ENCODE measurements at regions not wholly inside any gene's neighbourhood (a gene's known extent, or its start where the extent isn't known, plus 50 kb on each side); places are given as distances from the start of the nearest gene placed in this dataset.
A peak's percentile ranks its signal among the peaks of the same experiment; 100 is the strongest.

DNA sequence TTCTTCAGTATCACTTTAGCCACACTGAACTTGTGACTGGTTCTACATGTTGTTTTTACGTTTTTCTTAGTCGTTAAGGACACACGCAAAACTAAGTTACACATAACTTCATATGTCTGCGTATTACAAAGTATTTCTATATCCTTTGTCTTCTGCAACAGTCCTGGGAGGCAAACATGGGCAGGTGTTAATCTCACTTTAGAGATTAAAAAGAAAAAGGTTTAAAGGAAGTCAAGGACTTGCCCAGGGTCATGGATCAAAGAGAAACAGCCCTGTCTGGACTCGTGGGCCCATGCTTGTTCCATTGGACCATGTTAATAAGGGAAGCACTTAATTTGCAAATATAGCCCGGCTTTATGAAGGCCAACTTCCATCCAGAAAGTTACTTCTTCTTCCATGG lies 98.6 kb upstream of the LPP start:
- no peak overlapping the region for H3K4me3 ChIP-seq (ENCODE audit: low read depth, low read length)
- TF ChIP-seq, protein P1, sequence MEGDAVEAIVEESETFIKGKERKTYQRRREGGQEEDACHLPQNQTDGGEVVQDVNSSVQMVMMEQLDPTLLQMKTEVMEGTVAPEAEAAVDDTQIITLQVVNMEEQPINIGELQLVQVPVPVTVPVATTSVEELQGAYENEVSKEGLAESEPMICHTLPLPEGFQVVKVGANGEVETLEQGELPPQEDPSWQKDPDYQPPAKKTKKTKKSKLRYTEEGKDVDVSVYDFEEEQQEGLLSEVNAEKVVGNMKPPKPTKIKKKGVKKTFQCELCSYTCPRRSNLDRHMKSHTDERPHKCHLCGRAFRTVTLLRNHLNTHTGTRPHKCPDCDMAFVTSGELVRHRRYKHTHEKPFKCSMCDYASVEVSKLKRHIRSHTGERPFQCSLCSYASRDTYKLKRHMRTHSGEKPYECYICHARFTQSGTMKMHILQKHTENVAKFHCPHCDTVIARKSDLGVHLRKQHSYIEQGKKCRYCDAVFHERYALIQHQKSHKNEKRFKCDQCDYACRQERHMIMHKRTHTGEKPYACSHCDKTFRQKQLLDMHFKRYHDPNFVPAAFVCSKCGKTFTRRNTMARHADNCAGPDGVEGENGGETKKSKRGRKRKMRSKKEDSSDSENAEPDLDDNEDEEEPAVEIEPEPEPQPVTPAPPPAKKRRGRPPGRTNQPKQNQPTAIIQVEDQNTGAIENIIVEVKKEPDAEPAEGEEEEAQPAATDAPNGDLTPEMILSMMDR (IDR thresholded peaks at IDR 0.05; ENCODE audit: low read depth, low read length, missing control alignments) = no peak
- in situ Hi-C loops (cut with HindIII; ENCODE audit: low sequenced_read_pairs) = no loop called here
- DNase-seq (ENCODE audit: low read depth) = no peak

GRCh38 chr3:188057124-188057523 lies 96.8 kb upstream of the LPP start:
- TF ChIP-seq, protein P1 (IDR thresholded peaks at IDR 0.05; ENCODE audit: low read depth, low read length, missing control alignments) = no peak
- DNase-seq (ENCODE audit: low read depth) = no peak
- in situ Hi-C loops (cut with HindIII; ENCODE audit: low sequenced_read_pairs) = no loop called here
- H3K4me3 ChIP-seq (ENCODE audit: low read depth, low read length) = no peak overlapping the region

DNA sequence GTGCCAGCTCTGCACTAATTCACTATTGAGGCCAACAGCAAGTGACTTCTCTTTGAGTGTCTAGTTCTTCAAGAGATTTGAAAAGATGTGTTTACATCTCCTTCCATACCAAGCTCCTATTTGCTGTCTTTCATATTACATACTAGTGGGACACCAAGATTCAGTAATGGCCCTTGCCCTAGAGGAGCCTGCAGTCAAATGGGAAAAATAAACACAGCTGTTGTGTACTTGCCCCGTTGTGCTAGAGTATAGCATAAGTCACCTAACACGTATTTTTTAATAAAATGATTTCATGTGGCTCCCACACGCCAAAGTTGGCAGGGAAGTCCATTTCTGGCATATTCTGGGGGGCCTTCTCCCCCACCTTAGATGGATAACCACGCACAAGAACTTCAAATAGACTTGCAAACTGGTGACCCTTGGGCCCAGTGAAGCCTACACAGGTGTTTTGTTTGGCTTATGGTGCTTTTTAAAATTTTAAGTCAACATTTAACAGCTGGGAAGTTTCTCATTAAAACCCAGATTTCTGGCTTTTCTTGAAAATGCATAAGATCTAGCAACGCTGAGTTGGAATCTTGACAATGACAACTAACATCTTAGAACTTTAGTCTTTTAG lies 95.3 kb upstream of the LPP start:
- TF ChIP-seq, protein P1 (IDR thresholded peaks at IDR 0.05; ENCODE audit: low read depth, low read length, missing control alignments) = no peak
- in situ Hi-C loops (cut with HindIII; ENCODE audit: low sequenced_read_pairs) = no loop called here
- H3K4me3 ChIP-seq (ENCODE audit: low read depth, low read length) = no peak overlapping the region
- DNase-seq (ENCODE audit: low read depth) = no peak

- H3K4me3 ChIP-seq (ENCODE audit: low read depth, low read length) = no peak overlapping the region
- in situ Hi-C loops (cut with HindIII; ENCODE audit: low sequenced_read_pairs) = no loop called here
- TF ChIP-seq, protein P1 (IDR thresholded peaks at IDR 0.05; ENCODE audit: low read depth, low read length, missing control alignments) = no peak
- DNase-seq (ENCODE audit: low read depth) = no peak
Observed at GRCh38 chr3:188059351-188059750, 94.6 kb upstream of the LPP start.

DNA sequence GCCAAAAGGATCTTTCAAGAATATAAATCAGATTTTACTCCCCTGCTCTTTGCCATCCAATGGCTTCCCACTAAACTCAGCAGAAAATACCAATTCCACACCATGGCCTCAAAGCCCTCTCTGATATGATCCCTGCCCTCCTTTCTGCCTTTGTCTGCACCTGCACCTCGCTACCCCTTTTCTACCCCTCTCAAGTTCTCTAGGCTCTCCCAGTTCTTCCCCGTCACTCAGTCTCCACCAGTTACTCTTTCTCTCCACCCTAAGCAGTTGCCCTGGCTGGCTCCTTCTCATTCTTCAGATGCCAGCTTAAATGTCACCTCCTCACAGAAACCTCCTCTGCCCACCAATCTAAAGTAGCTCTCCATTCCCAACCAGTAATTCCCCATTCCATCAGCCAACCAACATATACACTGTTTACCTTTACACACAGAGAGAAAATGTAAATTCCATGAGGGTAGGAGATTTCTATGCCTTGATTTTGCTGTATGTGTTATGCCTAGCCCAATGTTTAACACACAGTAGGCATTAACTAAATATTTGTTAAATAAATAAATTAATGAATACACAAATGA lies 93.6 kb upstream of the LPP start:
- DNase-seq (ENCODE audit: low read depth) = no peak
- TF ChIP-seq, protein P1 (IDR thresholded peaks at IDR 0.05; ENCODE audit: low read depth, low read length, missing control alignments) = no peak
- no peak overlapping the region for H3K4me3 ChIP-seq (ENCODE audit: low read depth, low read length)
- in situ Hi-C loops (cut with HindIII; ENCODE audit: low sequenced_read_pairs) = no loop called here

GRCh38 chr3:188060840-188061544 lies 93.0 kb upstream of the LPP start:
- TF ChIP-seq, protein P1 (IDR thresholded peaks at IDR 0.05; ENCODE audit: low read depth, low read length, missing control alignments) = no peak
- no peak overlapping the region for H3K4me3 ChIP-seq (ENCODE audit: low read depth, low read length)
- in situ Hi-C loops (cut with HindIII; ENCODE audit: low sequenced_read_pairs) = no loop called here
- DNase-seq (ENCODE audit: low read depth) = peak; percentile 35

Measured in astrocyte of the cerebellum (primary cell).